ENCODE measurements at regions not wholly inside any gene's neighbourhood (a gene's known extent, or its start where the extent isn't known, plus 50 kb on each side); places are given as distances from the start of the nearest gene placed in this dataset.

- TF ChIP-seq CTCF (conservative IDR thresholded peaks at IDR 0.05; ENCODE audit: low read depth in 2 of 2) (no peak), POLR2AphosphoS5 (IDR thresholded peaks at IDR 0.05; ENCODE audit: low read depth) (no peak)
Measured at GRCh38 chr18:33900638-33901037, 322.6 kb downstream of the ASXL3 start (continued).

GRCh38 chr18:33898427-33898826 lies 320.4 kb downstream of the ASXL3 start:
- Mint-ChIP-seq H3K27ac (no peak overlapping the region), H3K27me3 (ENCODE audit: insufficient read depth, low read depth, poor library complexity) (no peaks in the 10 kb centered on the region), H3K4me1 (no peaks in the 10 kb centered on the region), H3K36me3 (ENCODE audit: low read depth) (peaks cover 14% of the 10 kb centered on the region), H3K9me3 (peaks cover 46% of the 10 kb centered on the region), H3K4me3 (no peak overlapping the region)
- no peaks in the 10 kb centered on the region for H3F3A ChIP-seq (replicated peaks; ENCODE audit: low read depth)
- H3K4me1 ChIP-seq (ENCODE audit: insufficient read depth), result no peaks in the 10 kb centered on the region
- TF ChIP-seq ETS1 (IDR thresholded peaks at IDR 0.05) (no peak), NANOG (IDR thresholded peaks at IDR 0.05; ENCODE audit: borderline replicate concordance) (no peak), ZNF331 (CRISPR knock-in tag; IDR thresholded peaks at IDR 0.05; ENCODE audit: low read depth) (no peak), EZH2 (IDR thresholded peaks at IDR 0.05; ENCODE audit: low read depth, unreplicated experiment) (no peak), CTCF (conservative IDR thresholded peaks at IDR 0.05; ENCODE audit: low read depth in 2 of 2) (no peak), CREB1 (CRISPR knock-in tag; IDR thresholded peaks at IDR 0.05; ENCODE audit: low read depth) (no peak), POLR2AphosphoS5 (IDR thresholded peaks at IDR 0.05; ENCODE audit: low read depth) (no peak)
- no peaks in the 10 kb centered on the region for H3K27me3 ChIP-seq (ENCODE audit: insufficient read depth)
- H3K36me3 ChIP-seq (ENCODE audit: insufficient read depth), result peaks cover 22% of the 10 kb centered on the region
- H3K4me2 ChIP-seq, result no peak overlapping the region
- no peak overlapping the region for H3K4me3 ChIP-seq
- DNase-seq (ENCODE audit: low spot score) (no peak), ATAC-seq (no peak)
- no peak overlapping the region for H3K27ac ChIP-seq (ENCODE audit: low read depth)
- no peaks in the 10 kb centered on the region for H4K20me1 ChIP-seq (replicated peaks; ENCODE audit: insufficient read depth)
- H3K9me2 ChIP-seq (ENCODE audit: insufficient read depth), result no peaks in the 10 kb centered on the region
- no peak overlapping the region for H2AFZ ChIP-seq
- H3K79me2 ChIP-seq (replicated peaks; ENCODE audit: insufficient read depth), result no peaks in the 10 kb centered on the region

GRCh38 chr18:33878213-33878612 lies 300.2 kb downstream of the ASXL3 start:
- ATAC-seq (no peak), DNase-seq (ENCODE audit: low spot score) (no peak)
- no peak overlapping the region for H2AFZ ChIP-seq
- no peaks in the 10 kb centered on the region for H3K27me3 ChIP-seq (ENCODE audit: insufficient read depth)
- no peaks in the 10 kb centered on the region for H3K4me1 ChIP-seq (ENCODE audit: insufficient read depth)
- Mint-ChIP-seq H3K9me3 (no peaks in the 10 kb centered on the region; the same call in 2 of the 3 replicates), H3K4me1 (0 out of 3 replicates have a peak, but pooled peaks cover 2% of the 10 kb centered on the region), H3K27me3 (ENCODE audit: insufficient read depth, low read depth, poor library complexity) (no peaks in the 10 kb centered on the region), H3K4me3 (no peak overlapping the region), H3K27ac (no peak overlapping the region), H3K36me3 (ENCODE audit: low read depth) (no peaks in the 10 kb centered on the region)
- H3K4me2 ChIP-seq, result no peak overlapping the region
- H3K4me3 ChIP-seq, result no peak overlapping the region
- no peak for TF ChIP-seq JUNB (IDR thresholded peaks at IDR 0.05; ENCODE audit: unreplicated experiment)
- TF ChIP-seq ETS1 (IDR thresholded peaks at IDR 0.05), result no peak
- no peak for TF ChIP-seq STAT1 (IDR thresholded peaks at IDR 0.05; ENCODE audit: unreplicated experiment)
- TF ChIP-seq EZH2 (IDR thresholded peaks at IDR 0.05; ENCODE audit: low read depth, unreplicated experiment), result no peak
- no peak for TF ChIP-seq ZNF114 (CRISPR knock-in tag; IDR thresholded peaks at IDR 0.05)
- TF ChIP-seq EZH2phosphoT487 (IDR thresholded peaks at IDR 0.05; ENCODE audit: unreplicated experiment), result no peak
- no peak for TF ChIP-seq ZNF331 (CRISPR knock-in tag; IDR thresholded peaks at IDR 0.05; ENCODE audit: low read depth)
- no peak for TF ChIP-seq CTCF (conservative IDR thresholded peaks at IDR 0.05; ENCODE audit: low read depth in 2 of 2)
- no peak for TF ChIP-seq POLR2AphosphoS5 (IDR thresholded peaks at IDR 0.05; ENCODE audit: low read depth)
- no peaks in the 10 kb centered on the region for H3K36me3 ChIP-seq (ENCODE audit: insufficient read depth)
- no peaks in the 10 kb centered on the region for H3F3A ChIP-seq (replicated peaks; ENCODE audit: low read depth)
- no peaks in the 10 kb centered on the region for H3K9me2 ChIP-seq (ENCODE audit: insufficient read depth)
- no peak overlapping the region for H3K27ac ChIP-seq (ENCODE audit: low read depth)
- no peaks in the 10 kb centered on the region for H4K20me1 ChIP-seq (replicated peaks; ENCODE audit: insufficient read depth)
- H3K79me2 ChIP-seq (replicated peaks; ENCODE audit: insufficient read depth), result no peaks in the 10 kb centered on the region

All from GM23338 (cell line).